ENCODE measurements at regions not wholly inside any gene's neighbourhood (a gene's known extent, or its start where the extent isn't known, plus 50 kb on each side); places are given as distances from the start of the nearest gene placed in this dataset.
"Not testable (repeated sequence)": the region's sequence is repeated elsewhere in the genome, so short reads cannot be mapped to it uniquely, and the experiment has no call there.

GRCh38 chr7:113308399-113308798 is 190.0 kb upstream of the SMIM30 start:
- TF ChIP-seq, protein P1, sequence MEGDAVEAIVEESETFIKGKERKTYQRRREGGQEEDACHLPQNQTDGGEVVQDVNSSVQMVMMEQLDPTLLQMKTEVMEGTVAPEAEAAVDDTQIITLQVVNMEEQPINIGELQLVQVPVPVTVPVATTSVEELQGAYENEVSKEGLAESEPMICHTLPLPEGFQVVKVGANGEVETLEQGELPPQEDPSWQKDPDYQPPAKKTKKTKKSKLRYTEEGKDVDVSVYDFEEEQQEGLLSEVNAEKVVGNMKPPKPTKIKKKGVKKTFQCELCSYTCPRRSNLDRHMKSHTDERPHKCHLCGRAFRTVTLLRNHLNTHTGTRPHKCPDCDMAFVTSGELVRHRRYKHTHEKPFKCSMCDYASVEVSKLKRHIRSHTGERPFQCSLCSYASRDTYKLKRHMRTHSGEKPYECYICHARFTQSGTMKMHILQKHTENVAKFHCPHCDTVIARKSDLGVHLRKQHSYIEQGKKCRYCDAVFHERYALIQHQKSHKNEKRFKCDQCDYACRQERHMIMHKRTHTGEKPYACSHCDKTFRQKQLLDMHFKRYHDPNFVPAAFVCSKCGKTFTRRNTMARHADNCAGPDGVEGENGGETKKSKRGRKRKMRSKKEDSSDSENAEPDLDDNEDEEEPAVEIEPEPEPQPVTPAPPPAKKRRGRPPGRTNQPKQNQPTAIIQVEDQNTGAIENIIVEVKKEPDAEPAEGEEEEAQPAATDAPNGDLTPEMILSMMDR (IDR thresholded peaks at IDR 0.05; ENCODE audit: borderline replicate concordance, control extremely low read depth, extremely low read depth, insufficient read depth, missing control alignments) = no peak

GRCh38 chr7:113307147-113307546 is 188.8 kb upstream of the SMIM30 start:
- DNase-seq (ENCODE audit: low spot score) = no peak
- in situ Hi-C loops (cut with MboI; ENCODE audit: low sequenced_read_pairs, unreplicated experiment) = no loop called here
- TF ChIP-seq, protein P1 (IDR thresholded peaks at IDR 0.05; ENCODE audit: borderline replicate concordance, control extremely low read depth, extremely low read depth, insufficient read depth, missing control alignments) = no peak

More at GRCh38 chr7:113308399-113308798, 190.0 kb upstream of the SMIM30 start:
- DNase-seq (ENCODE audit: low spot score) = no peak
- in situ Hi-C loops (cut with MboI; ENCODE audit: low sequenced_read_pairs, unreplicated experiment) = no loop called here

GRCh38 chr7:113306302-113306701 is 187.9 kb upstream of the SMIM30 start:
- TF ChIP-seq, protein P1 (IDR thresholded peaks at IDR 0.05; ENCODE audit: borderline replicate concordance, control extremely low read depth, extremely low read depth, insufficient read depth, missing control alignments) = no peak
- DNase-seq (ENCODE audit: low spot score) = no peak
- in situ Hi-C loops (cut with MboI; ENCODE audit: low sequenced_read_pairs, unreplicated experiment) = no loop called here

DNA sequence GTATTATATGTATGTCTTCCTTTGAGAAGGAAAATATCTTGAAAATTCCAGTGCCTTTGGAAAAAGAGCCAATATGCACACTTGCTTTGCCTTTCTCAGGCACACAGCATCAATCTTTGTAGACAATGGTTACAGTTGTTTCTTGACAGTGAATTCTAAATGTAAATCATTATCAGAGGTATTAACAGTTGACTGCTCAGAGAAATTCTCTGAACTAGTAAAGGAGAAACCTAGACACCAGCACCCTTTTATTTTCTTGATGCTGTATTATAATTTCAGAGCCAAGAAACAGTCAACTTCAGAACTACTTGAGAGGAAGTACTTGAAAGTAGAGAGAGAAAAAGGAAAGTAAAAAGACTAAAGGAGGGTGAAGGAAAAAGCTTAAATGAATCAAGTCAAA is 185.8 kb upstream of the SMIM30 start:
- in situ Hi-C loops (cut with MboI; ENCODE audit: low sequenced_read_pairs, unreplicated experiment) = no loop called here
- no peak for DNase-seq (ENCODE audit: low spot score)
- TF ChIP-seq, protein P1 (IDR thresholded peaks at IDR 0.05; ENCODE audit: borderline replicate concordance, control extremely low read depth, extremely low read depth, insufficient read depth, missing control alignments) = no peak

DNA sequence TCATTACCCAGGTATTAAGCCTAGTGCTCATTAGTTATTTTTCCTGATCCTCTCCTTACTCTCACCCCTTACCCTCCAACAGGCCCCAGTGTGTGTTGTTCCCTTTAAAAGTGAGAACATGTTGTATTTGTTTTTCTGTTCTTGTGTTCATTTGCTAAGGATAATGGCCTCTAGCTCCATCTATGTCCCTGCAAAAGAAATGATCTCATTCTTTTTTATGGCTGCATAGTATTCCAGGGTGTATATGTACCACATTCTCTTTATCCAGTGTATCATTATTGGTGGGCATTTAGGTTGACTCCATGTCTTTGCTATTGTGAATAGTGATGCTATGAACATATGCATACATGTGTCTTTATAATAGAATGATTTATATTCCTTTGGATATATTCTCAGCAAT is 185.0 kb upstream of the SMIM30 start:
- in situ Hi-C loops (cut with MboI; ENCODE audit: low sequenced_read_pairs, unreplicated experiment); DNase-seq (ENCODE audit: low spot score): not testable (repeated sequence)

GRCh38 chr7:113301983-113302382 is 183.6 kb upstream of the SMIM30 start:
- in situ Hi-C loops (cut with MboI; ENCODE audit: low sequenced_read_pairs, unreplicated experiment) = no loop called here
- DNase-seq (ENCODE audit: low spot score) = no peak
- TF ChIP-seq, protein P1 (IDR thresholded peaks at IDR 0.05; ENCODE audit: borderline replicate concordance, control extremely low read depth, extremely low read depth, insufficient read depth, missing control alignments) = no peak

DNA sequence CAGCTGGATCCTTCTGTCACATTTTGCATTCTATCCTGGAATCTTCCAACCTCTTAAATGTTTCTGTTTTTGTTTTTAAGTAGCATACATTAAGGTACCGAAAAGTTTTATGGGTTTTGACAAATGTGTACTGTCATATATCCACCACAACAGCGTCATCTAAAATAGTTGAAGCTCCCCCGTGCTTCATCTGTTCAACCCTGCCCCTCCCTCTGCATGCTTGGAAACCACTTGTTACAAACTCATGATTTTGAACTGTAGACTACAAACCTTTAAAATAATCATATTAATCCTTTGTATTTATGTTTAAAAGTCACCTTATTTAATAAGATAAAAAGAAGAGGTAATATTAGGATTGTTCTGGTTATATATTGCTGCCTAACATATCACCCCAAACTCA is 182.8 kb upstream of the SMIM30 start:
- TF ChIP-seq, protein P1 (IDR thresholded peaks at IDR 0.05; ENCODE audit: borderline replicate concordance, control extremely low read depth, extremely low read depth, insufficient read depth, missing control alignments) = no peak
- in situ Hi-C loops (cut with MboI; ENCODE audit: low sequenced_read_pairs, unreplicated experiment) = no loop called here
- no peak for DNase-seq (ENCODE audit: low spot score)

All from GM13976 (cell line).